GM12878 (cell line): ENCODE measurements at regions not wholly inside any gene's neighbourhood (a gene's known extent, or its start where the extent isn't known, plus 50 kb on each side); places are given as distances from the start of the nearest gene placed in this dataset.

Experiments used
- ATAC-seq: fragments of 200-7000 bp; cut with Tn5 transposase; 3 replicates; pipeline ENCODE4 v1.9.1; 2020; ENCODE audit warnings: mild to moderate bottlenecking, moderate library complexity
- BruUV-seq: library from RNA; stranded (reverse); fragments of 400-500 nt; replicated peaks from 2 replicates; lab custom pipeline; 2021; lab: Mats Ljungman, UMichigan
- CTCF ChIA-PET: fragments of 300-600 bp; sonication (Branson Sonifier 250); formaldehyde crosslinking; extraction: SDS; loops from one replicate; lab custom pipeline; 2021; ENCODE audit warnings: inconsistent platforms; lab: Yijun Ruan, JAX
- POLR2A ChIA-PET: fragments of 350-600 bp; formaldehyde crosslinking; extraction: SDS; loops from one replicate; lab custom pipeline; 2021; ENCODE audit warnings: inconsistent platforms; lab: Charles Lee
- RAD21 ChIA-PET: fragments of 300-600 bp; sonication (Branson Sonifier 250); formaldehyde crosslinking; loops from one replicate; lab custom pipeline; 2023; ENCODE audit warnings: antibody characterized with exemption; ENCODE audit not compliant: unreplicated experiment; lab: Charles Lee
- SMC1A ChIA-PET: fragments of 300-600 bp; sonication (Branson Sonifier 250); formaldehyde crosslinking; loops from one replicate; lab custom pipeline; 2023; ENCODE audit not compliant: unreplicated experiment, uncharacterized antibody; lab: Charles Lee
- DNase-seq: peaks from one replicate; pipeline ENCODE4 v3.0.0-alpha.2; 2011; ENCODE audit warnings: low read depth, low spot score
- FAIRE-seq: peaks from 3 replicates; lab custom pipeline; 2011; peaks lifted over from hg19 to GRCh38; lab: Jason Lieb, UNC
- H2AFZ ChIP-seq: 2 replicates; pipeline ENCODE4 v1.6.0; 2011; ENCODE audit warnings: low read depth, low read length, control low read depth; ENCODE audit not compliant: control insufficient read depth
- H3K27ac ChIP-seq: 2 replicates; pipeline ENCODE4 v1.5.1; 2011; ENCODE audit warnings: control low read depth; ENCODE audit not compliant: control insufficient read depth, insufficient read depth
- H3K27me3 ChIP-seq, 2 experiments: replicated peaks in 1 of 2; 2 replicates each; pipeline versions ENCODE4 v1.6.0 to v1.6.1; 2011; ENCODE audit warnings: low read length in 1 of 2; ENCODE audit not compliant: control insufficient read depth in 2 of 2, insufficient read depth in 2 of 2
- H3K36me3 ChIP-seq, 2 experiments: 2 replicates each; pipeline ENCODE4 v1.5.1; 2011; ENCODE audit warnings: low read length in 1 of 2; ENCODE audit not compliant: control insufficient read depth in 2 of 2, insufficient read depth in 2 of 2
- H3K4me1 ChIP-seq: 2 replicates; pipeline ENCODE4 v1.6.1; 2011; ENCODE audit warnings: mild to moderate bottlenecking, low read length, moderate library complexity, mixed read lengths; ENCODE audit not compliant: control insufficient read depth, insufficient read depth
- H3K4me2 ChIP-seq: 2 replicates; pipeline ENCODE4 v1.6.0; 2011; ENCODE audit warnings: control low read depth; ENCODE audit not compliant: control insufficient read depth, insufficient read depth
- H3K4me3 ChIP-seq: fragments of 200-600 bp; sonication (generic); 2 replicates; pipeline ENCODE4 v1.5.1; 2016
- H3K79me2 ChIP-seq: 2 replicates; pipeline ENCODE4 v1.6.0; 2011; ENCODE audit warnings: low read length; ENCODE audit not compliant: control insufficient read depth, insufficient read depth
- H3K9ac ChIP-seq: 2 replicates; pipeline ENCODE4 v1.8.0; 2011; ENCODE audit warnings: low read length, control low read depth, mixed read lengths; ENCODE audit not compliant: control insufficient read depth, insufficient read depth
- H3K9me3 ChIP-seq: replicated peaks from 3 replicates; pipeline ENCODE4 v1.5.1; 2011; ENCODE audit warnings: mild to moderate bottlenecking, low read length; ENCODE audit not compliant: control insufficient read depth, insufficient read depth
- H4K20me1 ChIP-seq: 2 replicates; pipeline ENCODE4 v1.6.0; 2011; ENCODE audit not compliant: control insufficient read depth, insufficient read depth
- EED ChIP-seq: sonication (generic); IDR thresholded peaks from 2 replicates; pipeline ENCODE4 v1.6.1; 2016; ENCODE audit warnings: antibody characterized with exemption, low read depth
- FOXK2 ChIP-seq: fragments of 450-650 bp; IDR thresholded peaks from 2 replicates; pipeline ENCODE4 v1.6.1; 2017; ENCODE audit warnings: mild to moderate bottlenecking, moderate library complexity
- HDAC6 ChIP-seq: fragments of 200-600 bp; sonication (generic); IDR thresholded peaks from one replicate; pipeline ENCODE4 v1.8.0; 2017; ENCODE audit warnings: antibody characterized with exemption; ENCODE audit not compliant: unreplicated experiment
- KAT2A ChIP-seq: conservative IDR thresholded peaks from 2 replicates; pipeline ENCODE4 v1.6.1; 2011; ENCODE audit warnings: low read depth, low read length; ENCODE audit not compliant: control insufficient read depth
- NFYA ChIP-seq: IDR thresholded peaks from 2 replicates; pipeline ENCODE4 v1.6.1; 2011; ENCODE audit warnings: low read depth, mild to moderate bottlenecking, low read length, improper control_type of control experiment, borderline replicate concordance
- PAX5 ChIP-seq: IDR thresholded peaks from 2 replicates; pipeline ENCODE4 v1.6.1; 2011; ENCODE audit warnings: low read depth, low read length, borderline replicate concordance
- SMC3 ChIP-seq: IDR thresholded peaks from 2 replicates; pipeline ENCODE4 v1.6.1; 2011; ENCODE audit warnings: low read length, improper control_type of control experiment, borderline replicate concordance
- YBX1 ChIP-seq: fragments of 450-650 bp; IDR thresholded peaks from 2 replicates; pipeline ENCODE4 v1.6.1; 2016; ENCODE audit warnings: antibody characterized with exemption
- WGBS: methylation state at CpG from one replicate; pipeline ENCODE4 v1.1.6; 2016; ENCODE audit warnings: low lambda C conversion rate; ENCODE audit not compliant: insufficient replicate concordance, insufficient coverage; ENCODE audit errors: missing lambda C conversion rate; 5-methylcytosine and 5-hydroxymethylcytosine counted together
- in situ Hi-C: fragments of 300-500 bp; cut with MboI; formaldehyde crosslinking; loops from 9 replicates; pipeline ENCODE4 v1.14.3; 2018; ENCODE audit warnings: mixed read lengths
- intact Hi-C: fragments of 100-400 bp; cut with micrococcal nuclease; formaldehyde crosslinking; loops from one replicate; pipeline ENCODE4 v1.14.2; 2022; ENCODE audit not compliant: unreplicated experiment
- TF ChIP-seq, protein P1 (sequence below): fragments of 450-650 bp; IDR thresholded peaks from 2 replicates; pipeline ENCODE4 v1.6.1; 2017; ENCODE audit warnings: mild to moderate bottlenecking, low read depth, inconsistent platforms; ENCODE audit not compliant: poor library complexity, severe bottlenecking
- TF ChIP-seq, protein P2 (sequence below): fragments of 150-350 bp; IDR thresholded peaks from 2 replicates; pipeline ENCODE4 v1.6.1; 2016; ENCODE audit warnings: low read depth, low read length
- TF ChIP-seq, protein P3 (sequence below): IDR thresholded peaks from 2 replicates; pipeline ENCODE4 v1.6.1; 2011; ENCODE audit warnings: low read depth, low read length, improper control_type of control experiment, borderline replicate concordance
- TF ChIP-seq, protein P4 (sequence below): IDR thresholded peaks from 2 replicates; pipeline ENCODE4 v1.6.1; 2012; ENCODE audit warnings: low read length, inconsistent platforms
- TF ChIP-seq, protein P5 (sequence below): fragments of 450-650 bp; IDR thresholded peaks from 2 replicates; pipeline ENCODE4 v1.6.1; 2016; ENCODE audit warnings: mild to moderate bottlenecking

DNA sequence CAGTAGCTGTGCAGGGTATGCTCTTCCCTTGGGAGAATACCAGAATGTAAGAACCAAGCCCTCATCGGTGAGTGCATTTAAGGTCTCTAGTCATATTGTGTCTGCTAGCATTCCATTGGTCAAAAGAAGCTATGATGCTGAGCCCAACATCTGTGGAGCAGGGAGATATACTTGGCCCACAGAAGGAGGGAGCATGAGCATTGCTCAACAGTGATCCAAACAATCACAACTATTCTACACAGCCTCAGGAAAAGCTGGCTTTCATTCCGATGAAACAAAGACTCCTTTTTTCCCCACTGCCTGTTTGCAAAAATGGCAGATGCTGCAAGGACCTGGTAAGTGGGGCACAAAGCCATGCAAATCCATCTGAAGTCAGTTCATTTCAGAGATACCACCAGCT is 80.6 kb upstream of the DHX15 start:
- Histone ChIP-seq H3K4me2 (no peak overlapping the region), H3K4me1 (no peaks in the 10 kb centered on the region), H3K27me3 (peaks cover 0 to 4% of the 10 kb centered on the region in 2 experiments; a peak in 1 of 4 replicates), H2AFZ (no peak overlapping the region), H3K4me3 (no peak overlapping the region), H3K79me2 (no peaks in the 10 kb centered on the region), H3K36me3 (no peaks in the 10 kb centered on the region), H3K9ac (no peak overlapping the region), H4K20me1 (no peaks in the 10 kb centered on the region), H3K27ac (no peak overlapping the region), H3K9me3 (no peaks in the 10 kb centered on the region; the same call in 2 of the 3 replicates)
- no peak for FAIRE-seq
- POLR2A ChIA-PET = interaction anchor here (0.7 kb wide), 1 partner anchor 1121 kb away, joined by 3 read pairs; no protein-coding TSS in a partner anchor
- SMC1A ChIA-PET = no interaction called here
- in situ Hi-C loops (loop anchor here (10.0 kb wide), 1 partner anchor 60 kb away; no protein-coding TSS in a partner anchor), intact Hi-C loops (no loop called here)
- WGBS = 21% methylated on average over 2 of the region's 2 CpGs
- RAD21 ChIA-PET = interaction anchor here (0.8 kb wide), 1 partner anchor 247 kb away, joined by 3 read pairs; no protein-coding TSS in a partner anchor
- DNase-seq = no peak
- ATAC-seq = no peak
- no TSS peak for BruUV-seq
- CTCF ChIA-PET = interaction anchor here (1.3 kb wide), 1 partner anchor 23 kb away, joined by 3 read pairs; no protein-coding TSS in a partner anchor
- TF ChIP-seq NFYA = no peak
- TF ChIP-seq, protein P1, sequence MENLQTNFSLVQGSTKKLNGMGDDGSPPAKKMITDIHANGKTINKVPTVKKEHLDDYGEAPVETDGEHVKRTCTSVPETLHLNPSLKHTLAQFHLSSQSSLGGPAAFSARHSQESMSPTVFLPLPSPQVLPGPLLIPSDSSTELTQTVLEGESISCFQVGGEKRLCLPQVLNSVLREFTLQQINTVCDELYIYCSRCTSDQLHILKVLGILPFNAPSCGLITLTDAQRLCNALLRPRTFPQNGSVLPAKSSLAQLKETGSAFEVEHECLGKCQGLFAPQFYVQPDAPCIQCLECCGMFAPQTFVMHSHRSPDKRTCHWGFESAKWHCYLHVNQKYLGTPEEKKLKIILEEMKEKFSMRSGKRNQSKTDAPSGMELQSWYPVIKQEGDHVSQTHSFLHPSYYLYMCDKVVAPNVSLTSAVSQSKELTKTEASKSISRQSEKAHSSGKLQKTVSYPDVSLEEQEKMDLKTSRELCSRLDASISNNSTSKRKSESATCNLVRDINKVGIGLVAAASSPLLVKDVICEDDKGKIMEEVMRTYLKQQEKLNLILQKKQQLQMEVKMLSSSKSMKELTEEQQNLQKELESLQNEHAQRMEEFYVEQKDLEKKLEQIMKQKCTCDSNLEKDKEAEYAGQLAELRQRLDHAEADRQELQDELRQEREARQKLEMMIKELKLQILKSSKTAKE = no peak
- TF ChIP-seq, protein P2, sequence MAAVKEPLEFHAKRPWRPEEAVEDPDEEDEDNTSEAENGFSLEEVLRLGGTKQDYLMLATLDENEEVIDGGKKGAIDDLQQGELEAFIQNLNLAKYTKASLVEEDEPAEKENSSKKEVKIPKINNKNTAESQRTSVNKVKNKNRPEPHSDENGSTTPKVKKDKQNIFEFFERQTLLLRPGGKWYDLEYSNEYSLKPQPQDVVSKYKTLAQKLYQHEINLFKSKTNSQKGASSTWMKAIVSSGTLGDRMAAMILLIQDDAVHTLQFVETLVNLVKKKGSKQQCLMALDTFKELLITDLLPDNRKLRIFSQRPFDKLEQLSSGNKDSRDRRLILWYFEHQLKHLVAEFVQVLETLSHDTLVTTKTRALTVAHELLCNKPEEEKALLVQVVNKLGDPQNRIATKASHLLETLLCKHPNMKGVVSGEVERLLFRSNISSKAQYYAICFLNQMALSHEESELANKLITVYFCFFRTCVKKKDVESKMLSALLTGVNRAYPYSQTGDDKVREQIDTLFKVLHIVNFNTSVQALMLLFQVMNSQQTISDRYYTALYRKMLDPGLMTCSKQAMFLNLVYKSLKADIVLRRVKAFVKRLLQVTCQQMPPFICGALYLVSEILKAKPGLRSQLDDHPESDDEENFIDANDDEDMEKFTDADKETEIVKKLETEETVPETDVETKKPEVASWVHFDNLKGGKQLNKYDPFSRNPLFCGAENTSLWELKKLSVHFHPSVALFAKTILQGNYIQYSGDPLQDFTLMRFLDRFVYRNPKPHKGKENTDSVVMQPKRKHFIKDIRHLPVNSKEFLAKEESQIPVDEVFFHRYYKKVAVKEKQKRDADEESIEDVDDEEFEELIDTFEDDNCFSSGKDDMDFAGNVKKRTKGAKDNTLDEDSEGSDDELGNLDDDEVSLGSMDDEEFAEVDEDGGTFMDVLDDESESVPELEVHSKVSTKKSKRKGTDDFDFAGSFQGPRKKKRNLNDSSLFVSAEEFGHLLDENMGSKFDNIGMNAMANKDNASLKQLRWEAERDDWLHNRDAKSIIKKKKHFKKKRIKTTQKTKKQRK = no peak
- TF ChIP-seq SMC3 = no peak
- no peak for TF ChIP-seq PAX5
- TF ChIP-seq, protein P3, sequence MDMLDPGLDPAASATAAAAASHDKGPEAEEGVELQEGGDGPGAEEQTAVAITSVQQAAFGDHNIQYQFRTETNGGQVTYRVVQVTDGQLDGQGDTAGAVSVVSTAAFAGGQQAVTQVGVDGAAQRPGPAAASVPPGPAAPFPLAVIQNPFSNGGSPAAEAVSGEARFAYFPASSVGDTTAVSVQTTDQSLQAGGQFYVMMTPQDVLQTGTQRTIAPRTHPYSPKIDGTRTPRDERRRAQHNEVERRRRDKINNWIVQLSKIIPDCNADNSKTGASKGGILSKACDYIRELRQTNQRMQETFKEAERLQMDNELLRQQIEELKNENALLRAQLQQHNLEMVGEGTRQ = no peak
- TF ChIP-seq, protein P4, sequence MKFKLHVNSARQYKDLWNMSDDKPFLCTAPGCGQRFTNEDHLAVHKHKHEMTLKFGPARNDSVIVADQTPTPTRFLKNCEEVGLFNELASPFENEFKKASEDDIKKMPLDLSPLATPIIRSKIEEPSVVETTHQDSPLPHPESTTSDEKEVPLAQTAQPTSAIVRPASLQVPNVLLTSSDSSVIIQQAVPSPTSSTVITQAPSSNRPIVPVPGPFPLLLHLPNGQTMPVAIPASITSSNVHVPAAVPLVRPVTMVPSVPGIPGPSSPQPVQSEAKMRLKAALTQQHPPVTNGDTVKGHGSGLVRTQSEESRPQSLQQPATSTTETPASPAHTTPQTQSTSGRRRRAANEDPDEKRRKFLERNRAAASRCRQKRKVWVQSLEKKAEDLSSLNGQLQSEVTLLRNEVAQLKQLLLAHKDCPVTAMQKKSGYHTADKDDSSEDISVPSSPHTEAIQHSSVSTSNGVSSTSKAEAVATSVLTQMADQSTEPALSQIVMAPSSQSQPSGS = no peak
- no peak for TF ChIP-seq FOXK2
- TF ChIP-seq HDAC6 = no peak
- TF ChIP-seq, protein P5, sequence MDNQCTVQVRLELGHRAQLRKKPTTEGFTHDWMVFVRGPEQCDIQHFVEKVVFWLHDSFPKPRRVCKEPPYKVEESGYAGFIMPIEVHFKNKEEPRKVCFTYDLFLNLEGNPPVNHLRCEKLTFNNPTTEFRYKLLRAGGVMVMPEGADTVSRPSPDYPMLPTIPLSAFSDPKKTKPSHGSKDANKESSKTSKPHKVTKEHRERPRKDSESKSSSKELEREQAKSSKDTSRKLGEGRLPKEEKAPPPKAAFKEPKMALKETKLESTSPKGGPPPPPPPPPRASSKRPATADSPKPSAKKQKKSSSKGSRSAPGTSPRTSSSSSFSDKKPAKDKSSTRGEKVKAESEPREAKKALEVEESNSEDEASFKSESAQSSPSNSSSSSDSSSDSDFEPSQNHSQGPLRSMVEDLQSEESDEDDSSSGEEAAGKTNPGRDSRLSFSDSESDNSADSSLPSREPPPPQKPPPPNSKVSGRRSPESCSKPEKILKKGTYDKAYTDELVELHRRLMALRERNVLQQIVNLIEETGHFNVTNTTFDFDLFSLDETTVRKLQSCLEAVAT = no peak
- TF ChIP-seq EED = no peak
- no peak for TF ChIP-seq YBX1
- TF ChIP-seq KAT2A = no peak
